Endodermal cell (in vitro differentiated cells): ENCODE measurements at regions not wholly inside any gene's neighbourhood (a gene's known extent, or its start where the extent isn't known, plus 50 kb on each side); places are given as distances from the start of the nearest gene placed in this dataset.
"Not testable (repeated sequence)": the region's sequence is repeated elsewhere in the genome, so short reads cannot be mapped to it uniquely, and the experiment has no call there.

Experiments
- DNase-seq: peaks from one replicate; pipeline ENCODE4 v3.0.0-alpha.2; 2017
- H3K27ac ChIP-seq: 2 replicates; pipeline ENCODE4 v1.5.1; 2013; ENCODE audit warnings: mild to moderate bottlenecking, low read depth, low read length, moderate library complexity
- H3K27me3 ChIP-seq: 2 replicates; pipeline ENCODE4 v1.6.1; 2013; ENCODE audit warnings: mild to moderate bottlenecking, low read length, moderate library complexity; ENCODE audit not compliant: insufficient read depth, control insufficient read depth, poor library complexity, severe bottlenecking
- H3K36me3 ChIP-seq: 2 replicates; pipeline ENCODE4 v1.7.0; 2013; ENCODE audit warnings: mild to moderate bottlenecking, low read length, moderate library complexity; ENCODE audit not compliant: control insufficient read depth, insufficient read depth
- H3K4me1 ChIP-seq: one replicate; pipeline ENCODE4 v1.7.0; 2013; ENCODE audit warnings: low read length; ENCODE audit not compliant: control insufficient read depth, insufficient read depth
- H3K4me3 ChIP-seq: 2 replicates; pipeline ENCODE4 v1.5.1; 2013; ENCODE audit warnings: mild to moderate bottlenecking, low read length, moderate library complexity
- H3K9ac ChIP-seq: 2 replicates; pipeline ENCODE4 v1.6.1; 2013; ENCODE audit warnings: mild to moderate bottlenecking, low read length, moderate library complexity; ENCODE audit not compliant: poor library complexity, severe bottlenecking; ENCODE audit errors: extremely low read depth
- H3K9me3 ChIP-seq: 2 replicates; pipeline ENCODE4 v1.6.1; 2013; ENCODE audit warnings: mild to moderate bottlenecking, low read length, moderate library complexity; ENCODE audit not compliant: control insufficient read depth
- H3K27ac Mint-ChIP-seq: 2 replicates; pipeline ENCODE4 v1.8.0; 2020; ENCODE audit warnings: mixed read lengths
- H3K27me3 Mint-ChIP-seq: 2 replicates; pipeline ENCODE4 v1.8.0; 2021; ENCODE audit warnings: mild to moderate bottlenecking, mixed read lengths; ENCODE audit not compliant: insufficient read depth
- H3K36me3 Mint-ChIP-seq: 2 replicates; pipeline ENCODE4 v1.8.0; 2020; ENCODE audit warnings: low read depth, mixed read lengths
- H3K4me1 Mint-ChIP-seq: 2 replicates; pipeline ENCODE4 v1.8.0; 2020; ENCODE audit warnings: mixed read lengths
- H3K4me3 Mint-ChIP-seq: 2 replicates; pipeline ENCODE4 v1.8.0; 2020; ENCODE audit warnings: mild to moderate bottlenecking, moderate library complexity, mixed read lengths
- H3K9me3 Mint-ChIP-seq: 2 replicates; pipeline ENCODE4 v1.8.0; 2020; ENCODE audit warnings: mild to moderate bottlenecking, mixed read lengths
- WGBS, 2 experiments: methylation state at CpG; one replicate each; pipeline versions ENCODE4 v1.1.5 to v1.1.7; 2013; ENCODE audit warnings: missing lambda C conversion rate in 2 of 2, mixed read lengths in 1 of 2; ENCODE audit not compliant: insufficient coverage in 1 of 2, insufficient read length in 1 of 2; 5-methylcytosine and 5-hydroxymethylcytosine counted together
- TF ChIP-seq, protein P1 (sequence below): fragments of 200-600 bp; sonication (generic); conservative IDR thresholded peaks from 2 replicates; pipeline ENCODE4 v1.5.0; 2021; ENCODE audit warnings: antibody characterized with exemption, mild to moderate bottlenecking

DNA sequence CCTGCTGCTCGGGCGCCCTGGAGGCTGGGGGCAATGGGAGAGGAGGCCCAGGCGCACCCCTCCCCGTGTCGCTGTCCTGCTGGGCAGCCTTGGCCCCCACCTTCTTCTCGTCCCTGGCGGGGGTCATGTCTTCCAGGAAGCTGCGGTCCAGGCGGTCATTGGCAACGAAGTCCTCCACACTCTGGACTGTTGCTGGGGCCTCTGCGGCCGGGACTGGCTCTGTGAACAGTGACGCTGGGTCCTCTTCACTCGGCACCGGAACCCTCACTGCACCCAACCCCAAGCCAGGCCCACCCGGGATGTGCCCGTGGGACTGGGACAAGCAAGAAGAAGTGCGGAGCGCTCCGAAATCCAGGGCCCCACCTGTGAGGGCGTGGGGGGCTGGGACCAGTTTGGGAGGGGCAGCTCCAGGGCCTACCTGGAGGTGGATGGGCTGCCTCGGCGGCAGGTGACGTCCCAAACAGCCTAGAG lies 308.0 kb downstream of the CCDC74A start:
- Histone ChIP-seq H3K4me1 (no peaks in the 10 kb centered on the region), H3K4me3 (no peak overlapping the region), H3K9me3 (no peaks in the 10 kb centered on the region), H3K9ac (no peak overlapping the region), H3K27me3 (no peaks in the 10 kb centered on the region), H3K36me3 (no peaks in the 10 kb centered on the region), H3K27ac (no peak overlapping the region)
- no peak overlapping the region for H3K4me3 Mint-ChIP-seq
- DNase-seq: no peak
- WGBS, 2 experiments: 88% methylated on average over 24 of the region's 24 CpGs; no CpG with 5 or more reads in 1 of the 2 experiments
- TF ChIP-seq, protein P1, sequence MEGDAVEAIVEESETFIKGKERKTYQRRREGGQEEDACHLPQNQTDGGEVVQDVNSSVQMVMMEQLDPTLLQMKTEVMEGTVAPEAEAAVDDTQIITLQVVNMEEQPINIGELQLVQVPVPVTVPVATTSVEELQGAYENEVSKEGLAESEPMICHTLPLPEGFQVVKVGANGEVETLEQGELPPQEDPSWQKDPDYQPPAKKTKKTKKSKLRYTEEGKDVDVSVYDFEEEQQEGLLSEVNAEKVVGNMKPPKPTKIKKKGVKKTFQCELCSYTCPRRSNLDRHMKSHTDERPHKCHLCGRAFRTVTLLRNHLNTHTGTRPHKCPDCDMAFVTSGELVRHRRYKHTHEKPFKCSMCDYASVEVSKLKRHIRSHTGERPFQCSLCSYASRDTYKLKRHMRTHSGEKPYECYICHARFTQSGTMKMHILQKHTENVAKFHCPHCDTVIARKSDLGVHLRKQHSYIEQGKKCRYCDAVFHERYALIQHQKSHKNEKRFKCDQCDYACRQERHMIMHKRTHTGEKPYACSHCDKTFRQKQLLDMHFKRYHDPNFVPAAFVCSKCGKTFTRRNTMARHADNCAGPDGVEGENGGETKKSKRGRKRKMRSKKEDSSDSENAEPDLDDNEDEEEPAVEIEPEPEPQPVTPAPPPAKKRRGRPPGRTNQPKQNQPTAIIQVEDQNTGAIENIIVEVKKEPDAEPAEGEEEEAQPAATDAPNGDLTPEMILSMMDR: no peak
- H3K4me1 Mint-ChIP-seq: no peaks in the 10 kb centered on the region
- peaks cover 7% of the 10 kb centered on the region for H3K27me3 Mint-ChIP-seq
- H3K36me3 Mint-ChIP-seq: no peaks in the 10 kb centered on the region
- H3K27ac Mint-ChIP-seq: no peak overlapping the region
- H3K9me3 Mint-ChIP-seq: peaks cover 1% of the 10 kb centered on the region

DNA sequence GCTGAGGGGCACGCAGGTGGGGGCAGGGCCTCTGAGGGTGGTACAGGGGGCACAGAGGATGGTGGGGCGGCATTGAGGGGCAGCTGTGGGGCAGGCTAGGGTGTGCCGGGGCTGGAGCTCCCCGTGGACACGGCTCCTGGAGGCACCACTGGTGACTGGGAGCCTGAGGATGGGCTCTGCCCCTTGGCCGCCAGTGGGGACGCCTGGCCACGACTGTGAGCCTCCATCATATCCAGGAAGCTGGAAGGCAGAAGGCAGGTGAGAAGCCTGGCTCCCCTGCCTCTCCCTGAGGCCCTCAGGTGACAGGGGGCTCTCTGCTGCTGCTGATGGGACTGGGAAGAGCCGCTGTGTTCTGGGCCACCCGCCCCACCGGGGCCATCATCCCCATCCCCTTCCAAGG lies 308.4 kb downstream of the CCDC74A start:
- not testable (repeated sequence) for H3K4me3 Mint-ChIP-seq, H3K27me3 Mint-ChIP-seq, H3K36me3 Mint-ChIP-seq, H3K27ac Mint-ChIP-seq, H3K27ac ChIP-seq, H3K4me3 ChIP-seq, H3K9ac ChIP-seq, H3K4me1 ChIP-seq, H3K36me3 ChIP-seq, H3K9me3 ChIP-seq, H3K9me3 Mint-ChIP-seq, DNase-seq, H3K4me1 Mint-ChIP-seq, H3K27me3 ChIP-seq
- WGBS, 2 experiments: 91 to 100% methylated on average over 2 to 11 of the region's 11 CpGs

DNA sequence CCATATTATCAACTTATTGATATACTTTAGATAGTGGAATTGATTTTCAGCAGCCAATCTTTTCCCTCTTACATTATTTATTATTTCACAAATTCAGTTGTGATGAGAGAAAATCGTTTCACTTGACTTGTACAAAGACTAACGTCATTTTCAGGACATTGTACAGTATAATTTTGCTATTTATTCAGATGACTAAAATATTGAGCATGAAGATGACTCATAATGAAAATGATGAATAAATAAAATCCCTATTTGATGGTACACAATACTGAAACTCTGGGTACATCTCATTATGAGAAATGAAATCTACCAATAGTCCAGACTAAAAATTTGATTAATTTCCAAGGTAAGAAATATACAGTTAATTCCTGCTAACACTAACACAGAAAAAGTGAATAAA lies 316.4 kb downstream of the CCDC74A start:
- not testable (repeated sequence) for H3K36me3 ChIP-seq, H3K27me3 ChIP-seq, H3K4me3 ChIP-seq, H3K4me1 Mint-ChIP-seq, H3K4me1 ChIP-seq, DNase-seq, H3K4me3 Mint-ChIP-seq, H3K9ac ChIP-seq, H3K9me3 ChIP-seq, H3K27me3 Mint-ChIP-seq, H3K27ac ChIP-seq, H3K27ac Mint-ChIP-seq, H3K36me3 Mint-ChIP-seq, H3K9me3 Mint-ChIP-seq
- WGBS, 2 experiments: 79% methylated on average over 2 of the region's 2 CpGs; no CpG with 5 or more reads in 1 of the 2 experiments

DNA sequence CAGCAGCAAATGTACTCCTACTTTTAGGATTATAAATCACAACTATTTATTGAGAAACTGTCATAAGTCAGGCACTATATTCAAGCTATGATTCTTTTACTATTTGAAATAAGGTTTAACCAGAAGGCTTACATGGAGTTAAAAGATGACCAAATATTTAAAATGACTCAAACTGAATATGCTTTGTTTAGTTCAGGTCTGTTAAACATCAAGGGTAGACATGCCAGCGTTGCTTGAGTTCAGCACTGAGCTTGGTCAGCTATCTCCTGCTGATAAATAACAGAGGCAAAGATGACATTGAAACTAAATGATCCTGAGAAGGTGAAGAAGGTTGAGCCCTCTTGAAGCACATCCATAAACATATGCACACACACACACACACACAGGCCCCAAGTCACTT lies 305.6 kb downstream of the ANKRD30BL start:
- not testable (repeated sequence) for H3K27ac ChIP-seq, H3K36me3 ChIP-seq, H3K4me3 ChIP-seq, H3K27me3 ChIP-seq, H3K4me3 Mint-ChIP-seq, DNase-seq, H3K9me3 Mint-ChIP-seq, H3K36me3 Mint-ChIP-seq, H3K27me3 Mint-ChIP-seq, H3K9me3 ChIP-seq, H3K9ac ChIP-seq, H3K27ac Mint-ChIP-seq, H3K4me1 ChIP-seq
- H3K4me1 Mint-ChIP-seq: peaks cover 12% of the 10 kb centered on the region
- 80% methylated on average over 1 of the region's 1 CpG; no CpG with 5 or more reads in 1 of the 2 experiments for WGBS, 2 experiments
